PFSK-1 (cell line): ENCODE measurements at regions not wholly inside any gene's neighbourhood (a gene's known extent, or its start where the extent isn't known, plus 50 kb on each side); places are given as distances from the start of the nearest gene placed in this dataset.

Source experiments
- FOXP2 ChIP-seq: optimal IDR thresholded peaks from 2 replicates; pipeline ENCODE3; 2011; ENCODE audit warnings: borderline replicate concordance, control low read depth, inconsistent platforms; ENCODE audit not compliant: insufficient read depth; ENCODE audit errors: extremely low read length, extremely low read depth
- POLR2AphosphoS5 ChIP-seq: IDR thresholded peaks from 2 replicates; pipeline ENCODE4 v1.6.1; 2012; ENCODE audit warnings: low read depth, mild to moderate bottlenecking, control low read depth, low read length, moderate library complexity
- SIN3A ChIP-seq: IDR thresholded peaks from 2 replicates; pipeline ENCODE4 v1.6.1; 2012; ENCODE audit warnings: mild to moderate bottlenecking, low read length, moderate library complexity, borderline replicate concordance; ENCODE audit not compliant: insufficient read depth
- TAF1 ChIP-seq: IDR thresholded peaks from 2 replicates; pipeline ENCODE4 v1.6.1; 2012; ENCODE audit warnings: low read length, control low read depth, borderline replicate concordance; ENCODE audit not compliant: insufficient read depth
- TF ChIP-seq, protein P1 (sequence below), 2 experiments: IDR thresholded peaks; 2 replicates each; pipeline versions ENCODE4 v1.6.1 to v1.8.0; 2011 to 2012; ENCODE audit warnings: low read depth in 2 of 2, low read length in 2 of 2, control low read depth in 1 of 2, inconsistent platforms in 1 of 2, mild to moderate bottlenecking in 1 of 2, moderate library complexity in 1 of 2; ENCODE audit not compliant: insufficient read depth in 1 of 2

GRCh38 chr7:132639983-132640382, 63.7 kb upstream of the PLXNA4 start:
- TF ChIP-seq TAF1 (no peak), POLR2AphosphoS5 (no peak), FOXP2 (no peak), SIN3A (no peak)
- TF ChIP-seq, protein P1, sequence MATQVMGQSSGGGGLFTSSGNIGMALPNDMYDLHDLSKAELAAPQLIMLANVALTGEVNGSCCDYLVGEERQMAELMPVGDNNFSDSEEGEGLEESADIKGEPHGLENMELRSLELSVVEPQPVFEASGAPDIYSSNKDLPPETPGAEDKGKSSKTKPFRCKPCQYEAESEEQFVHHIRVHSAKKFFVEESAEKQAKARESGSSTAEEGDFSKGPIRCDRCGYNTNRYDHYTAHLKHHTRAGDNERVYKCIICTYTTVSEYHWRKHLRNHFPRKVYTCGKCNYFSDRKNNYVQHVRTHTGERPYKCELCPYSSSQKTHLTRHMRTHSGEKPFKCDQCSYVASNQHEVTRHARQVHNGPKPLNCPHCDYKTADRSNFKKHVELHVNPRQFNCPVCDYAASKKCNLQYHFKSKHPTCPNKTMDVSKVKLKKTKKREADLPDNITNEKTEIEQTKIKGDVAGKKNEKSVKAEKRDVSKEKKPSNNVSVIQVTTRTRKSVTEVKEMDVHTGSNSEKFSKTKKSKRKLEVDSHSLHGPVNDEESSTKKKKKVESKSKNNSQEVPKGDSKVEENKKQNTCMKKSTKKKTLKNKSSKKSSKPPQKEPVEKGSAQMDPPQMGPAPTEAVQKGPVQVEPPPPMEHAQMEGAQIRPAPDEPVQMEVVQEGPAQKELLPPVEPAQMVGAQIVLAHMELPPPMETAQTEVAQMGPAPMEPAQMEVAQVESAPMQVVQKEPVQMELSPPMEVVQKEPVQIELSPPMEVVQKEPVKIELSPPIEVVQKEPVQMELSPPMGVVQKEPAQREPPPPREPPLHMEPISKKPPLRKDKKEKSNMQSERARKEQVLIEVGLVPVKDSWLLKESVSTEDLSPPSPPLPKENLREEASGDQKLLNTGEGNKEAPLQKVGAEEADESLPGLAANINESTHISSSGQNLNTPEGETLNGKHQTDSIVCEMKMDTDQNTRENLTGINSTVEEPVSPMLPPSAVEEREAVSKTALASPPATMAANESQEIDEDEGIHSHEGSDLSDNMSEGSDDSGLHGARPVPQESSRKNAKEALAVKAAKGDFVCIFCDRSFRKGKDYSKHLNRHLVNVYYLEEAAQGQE (IDR thresholded peaks at IDR 0.05; ENCODE audit: insufficient read depth in 1 of 2, low read depth in 2 of 2, low read length in 2 of 2), result no peak
